ENCODE measurements at regions not wholly inside any gene's neighbourhood (a gene's known extent, or its start where the extent isn't known, plus 50 kb on each side); places are given as distances from the start of the nearest gene placed in this dataset.
"Not testable (repeated sequence)": the region's sequence is repeated elsewhere in the genome, so short reads cannot be mapped to it uniquely, and the experiment has no call there.

GRCh38 chr14:105637345-105637744 is 111.0 kb downstream of the TMEM121 start:
- DNase-seq = not testable (repeated sequence)

GRCh38 chr14:105639969-105640931 is 113.9 kb downstream of the TMEM121 start:
- not testable (repeated sequence) for DNase-seq

GRCh38 chr14:105641075-105641937 is 114.9 kb downstream of the TMEM121 start:
- DNase-seq = no peak

GRCh38 chr14:105641951-105642350 is 115.6 kb downstream of the TMEM121 start:
- DNase-seq = not testable (repeated sequence)

- not testable (repeated sequence) for DNase-seq
Measured at GRCh38 chr14:105642486-105642885, 116.1 kb downstream of the TMEM121 start.

GRCh38 chr14:105643406-105644052 is 117.1 kb downstream of the TMEM121 start:
- not testable (repeated sequence) for DNase-seq

- not testable (repeated sequence) for DNase-seq
Measured at GRCh38 chr14:105644053-105644435, 117.7 kb downstream of the TMEM121 start.

- not testable (repeated sequence) for DNase-seq
Measured at GRCh38 chr14:105644457-105644856, 118.1 kb downstream of the TMEM121 start.

GRCh38 chr14:105644891-105645290 is 118.5 kb downstream of the TMEM121 start:
- not testable (repeated sequence) for DNase-seq

- not testable (repeated sequence) for DNase-seq
Measured at GRCh38 chr14:105645389-105645788, 119.0 kb downstream of the TMEM121 start.

GRCh38 chr14:105646175-105646574 is 119.8 kb downstream of the TMEM121 start:
- DNase-seq = no peak

- not testable (repeated sequence) for DNase-seq
Measured at GRCh38 chr14:105646711-105647281, 120.4 kb downstream of the TMEM121 start.

GRCh38 chr14:105647426-105647783 is 121.0 kb downstream of the TMEM121 start:
- DNase-seq = not testable (repeated sequence)

GRCh38 chr14:105647784-105648608 is 121.6 kb downstream of the TMEM121 start:
- DNase-seq = no peak

GRCh38 chr14:105648609-105649535 is 122.5 kb downstream of the TMEM121 start:
- DNase-seq = not testable (repeated sequence)

- not testable (repeated sequence) for DNase-seq
Measured at GRCh38 chr14:105652317-105652716, 125.9 kb downstream of the TMEM121 start.

- not testable (repeated sequence) for DNase-seq
Measured at GRCh38 chr14:105653921-105654320, 127.5 kb downstream of the TMEM121 start.

- not testable (repeated sequence) for DNase-seq
Measured at GRCh38 chr14:105659255-105659654, 132.9 kb downstream of the TMEM121 start.

- no peak for DNase-seq
Measured at GRCh38 chr14:105659935-105660527, 133.6 kb downstream of the TMEM121 start.

All from left kidney (tissue), 1 donor.